ENCODE measurements at regions not wholly inside any gene's neighbourhood (a gene's known extent, or its start where the extent isn't known, plus 50 kb on each side); places are given as distances from the start of the nearest gene placed in this dataset.

GRCh38 chr20:40282541-40282940 is 406.5 kb downstream of the MAFB start:
- TF ChIP-seq EZH2 (IDR thresholded peaks at IDR 0.05; ENCODE audit: insufficient read depth, poor library complexity, severe bottlenecking), result no peak
- TF ChIP-seq EZH2phosphoT487 (IDR thresholded peaks at IDR 0.05; ENCODE audit: insufficient read depth, low read depth), result no peak
